Activated CD8-positive, alpha-beta memory T cell treated with anti-CD3 and anti-CD28 coated beads, Interleukin-2, amount 10 ng/mL, durations not matched to agents 7 days and 5 days (primary cell): ENCODE measurements at regions not wholly inside any gene's neighbourhood (a gene's known extent, or its start where the extent isn't known, plus 50 kb on each side); places are given as distances from the start of the nearest gene placed in this dataset.

Experiments
- ATAC-seq: fragments of 150-1000 bp; cut with Tn5 transposase; one replicate; pipeline ENCODE4 v1.10.0; 2021; ENCODE audit warnings: moderate library complexity
- CTCF ChIA-PET: fragments of 350-600 bp; sonication (Branson Sonifier 250); formaldehyde crosslinking; loops from one replicate; lab custom pipeline; 2021; ENCODE audit warnings: antibody characterized with exemption; lab: Charles Lee
- DNase-seq: peaks from one replicate; pipeline ENCODE4 v3.0.0-alpha.2; 2020
- H3K27ac Mint-ChIP-seq: one replicate; pipeline ENCODE4 v1.8.0; 2021; ENCODE audit warnings: mild to moderate bottlenecking, mixed read lengths
- H3K27me3 Mint-ChIP-seq: one replicate; pipeline ENCODE4 v1.8.0; 2021; ENCODE audit warnings: mixed read lengths
- H3K36me3 Mint-ChIP-seq: one replicate; pipeline ENCODE4 v1.8.0; 2021; ENCODE audit warnings: mild to moderate bottlenecking, mixed read lengths
- H3K4me1 Mint-ChIP-seq: one replicate; pipeline ENCODE4 v1.8.0; 2021; ENCODE audit warnings: mixed read lengths
- H3K4me3 Mint-ChIP-seq: one replicate; pipeline ENCODE4 v1.8.0; 2021; ENCODE audit warnings: mild to moderate bottlenecking, moderate library complexity, mixed read lengths
- H3K9me3 Mint-ChIP-seq: one replicate; pipeline ENCODE4 v1.8.0; 2022; ENCODE audit warnings: low read depth, mixed read lengths

- ATAC-seq (no peak), DNase-seq (no peak)
- Mint-ChIP-seq H3K27me3 (peaks cover 8% of the 10 kb centered on the region), H3K4me3 (no peak overlapping the region), H3K27ac (no peak overlapping the region), H3K4me1 (no peaks in the 10 kb centered on the region), H3K36me3 (no peaks in the 10 kb centered on the region), H3K9me3 (no peaks in the 10 kb centered on the region)
- CTCF ChIA-PET: interaction anchor here (1.1 to 1.5 kb wide), 2 partner anchors 10 to 20 kb away, joined by 3 read pairs; no protein-coding TSS in a partner anchor
Observed at GRCh38 chr9:129561594-129562281, 59.2 kb downstream of the C9orf50 start.

- H3K27me3 Mint-ChIP-seq: peaks cover 3% of the 10 kb centered on the region
- H3K4me3 Mint-ChIP-seq: no peak overlapping the region
- no peak for DNase-seq
- H3K4me1 Mint-ChIP-seq: no peaks in the 10 kb centered on the region
- no peaks in the 10 kb centered on the region for H3K9me3 Mint-ChIP-seq
- no peak overlapping the region for H3K27ac Mint-ChIP-seq
- no peak for ATAC-seq
- H3K36me3 Mint-ChIP-seq: no peaks in the 10 kb centered on the region
- CTCF ChIA-PET: interaction anchor here (0.6 to 1.1 kb wide), 2 partner anchors 8 to 20 kb away, joined by 3 read pairs; no protein-coding TSS in a partner anchor
Observed at GRCh38 chr9:129560881-129561306, 60.0 kb downstream of the C9orf50 start.

- no peaks in the 10 kb centered on the region for H3K4me1 Mint-ChIP-seq
- no peaks in the 10 kb centered on the region for H3K9me3 Mint-ChIP-seq
- DNase-seq (no peak), ATAC-seq (no peak)
- H3K4me3 Mint-ChIP-seq: no peak overlapping the region
- H3K27ac Mint-ChIP-seq: no peak overlapping the region
- H3K36me3 Mint-ChIP-seq: no peaks in the 10 kb centered on the region
- peaks cover 3% of the 10 kb centered on the region for H3K27me3 Mint-ChIP-seq
- CTCF ChIA-PET: interaction anchor here (0.6 kb wide), 1 partner anchor 188 kb away, joined by 3 read pairs; no protein-coding TSS in a partner anchor
Observed at GRCh38 chr9:129559506-129559881, 61.4 kb downstream of the C9orf50 start.

GRCh38 chr9:129558551-129559505, 62.1 kb downstream of the C9orf50 start:
- Mint-ChIP-seq H3K27ac (no peak overlapping the region), H3K36me3 (no peaks in the 10 kb centered on the region), H3K9me3 (no peaks in the 10 kb centered on the region), H3K4me3 (no peak overlapping the region), H3K4me1 (no peaks in the 10 kb centered on the region), H3K27me3 (peaks cover 3% of the 10 kb centered on the region)
- ATAC-seq: no peak
- CTCF ChIA-PET: interaction anchor here (0.6 kb wide), 1 partner anchor 187 kb away, joined by 3 read pairs; no protein-coding TSS in a partner anchor
- no peak for DNase-seq

GRCh38 chr9:129558063-129558550, 62.8 kb downstream of the C9orf50 start:
- Mint-ChIP-seq H3K9me3 (no peaks in the 10 kb centered on the region), H3K36me3 (no peaks in the 10 kb centered on the region), H3K27ac (no peak overlapping the region), H3K27me3 (peaks cover 6% of the 10 kb centered on the region), H3K4me1 (no peaks in the 10 kb centered on the region), H3K4me3 (no peak overlapping the region)
- CTCF ChIA-PET: no interaction called here
- no peak for ATAC-seq
- DNase-seq: no peak

- CTCF ChIA-PET: no interaction called here
- no peak overlapping the region for H3K4me3 Mint-ChIP-seq
- no peaks in the 10 kb centered on the region for H3K36me3 Mint-ChIP-seq
- ATAC-seq (no peak), DNase-seq (no peak)
- no peak overlapping the region for H3K27ac Mint-ChIP-seq
- peaks cover 6% of the 10 kb centered on the region for H3K27me3 Mint-ChIP-seq
- H3K4me1 Mint-ChIP-seq: no peaks in the 10 kb centered on the region
- no peaks in the 10 kb centered on the region for H3K9me3 Mint-ChIP-seq
Observed at GRCh38 chr9:129557192-129558036, 63.5 kb downstream of the C9orf50 start.

GRCh38 chr9:129556491-129557191, 64.3 kb downstream of the C9orf50 start:
- DNase-seq: no peak
- Mint-ChIP-seq H3K9me3 (no peaks in the 10 kb centered on the region), H3K27me3 (peaks cover 13% of the 10 kb centered on the region), H3K4me3 (no peak overlapping the region), H3K27ac (no peak overlapping the region), H3K4me1 (no peaks in the 10 kb centered on the region), H3K36me3 (no peaks in the 10 kb centered on the region)
- CTCF ChIA-PET: no interaction called here
- ATAC-seq: no peak

GRCh38 chr9:129555512-129556215, 65.2 kb downstream of the C9orf50 start:
- CTCF ChIA-PET: no interaction called here
- H3K9me3 Mint-ChIP-seq: no peaks in the 10 kb centered on the region
- peaks cover 20% of the 10 kb centered on the region for H3K27me3 Mint-ChIP-seq
- no peak overlapping the region for H3K27ac Mint-ChIP-seq
- no peaks in the 10 kb centered on the region for H3K36me3 Mint-ChIP-seq
- no peak overlapping the region for H3K4me3 Mint-ChIP-seq
- peaks cover 1% of the 10 kb centered on the region for H3K4me1 Mint-ChIP-seq
- DNase-seq (no peak), ATAC-seq (no peak)

GRCh38 chr9:129554649-129555048, 66.3 kb downstream of the C9orf50 start:
- Mint-ChIP-seq H3K9me3 (no peaks in the 10 kb centered on the region), H3K4me3 (no peak overlapping the region), H3K4me1 (peaks cover 5% of the 10 kb centered on the region), H3K27me3 (peaks cover 25% of the 10 kb centered on the region), H3K27ac (no peak overlapping the region), H3K36me3 (no peaks in the 10 kb centered on the region)
- no peak for DNase-seq
- no peak for ATAC-seq
- CTCF ChIA-PET: interaction anchor here (0.5 kb wide), 1 partner anchor 183 kb away, joined by 3 read pairs; no protein-coding TSS in a partner anchor

GRCh38 chr9:129553277-129553676, 67.6 kb downstream of the C9orf50 start:
- Mint-ChIP-seq H3K4me3 (no peak overlapping the region), H3K4me1 (peaks cover 7% of the 10 kb centered on the region), H3K9me3 (no peaks in the 10 kb centered on the region), H3K27ac (no peak overlapping the region), H3K36me3 (no peaks in the 10 kb centered on the region), H3K27me3 (peaks cover 38% of the 10 kb centered on the region)
- ATAC-seq: no peak
- no peak for DNase-seq
- CTCF ChIA-PET: interaction anchor here (1.0 to 1.3 kb wide), 3 partner anchors 8 to 379 kb away, joined by 3 read pairs; no protein-coding TSS in a partner anchor

- no peak for ATAC-seq
- no peak overlapping the region for H3K4me3 Mint-ChIP-seq
- H3K9me3 Mint-ChIP-seq: no peaks in the 10 kb centered on the region
- DNase-seq: no peak
- CTCF ChIA-PET: interaction anchor here (0.6 to 1.3 kb wide), 4 partner anchors 10 to 472 kb away, joined by 3 read pairs; no protein-coding TSS in a partner anchor
- H3K36me3 Mint-ChIP-seq: no peaks in the 10 kb centered on the region
- peaks cover 50% of the 10 kb centered on the region for H3K27me3 Mint-ChIP-seq
- H3K4me1 Mint-ChIP-seq: peaks cover 7% of the 10 kb centered on the region
- no peak overlapping the region for H3K27ac Mint-ChIP-seq
Observed at GRCh38 chr9:129552064-129552463, 68.8 kb downstream of the C9orf50 start.
